NCI-H748 (cell line): ENCODE measurements at regions not wholly inside any gene's neighbourhood (a gene's known extent, or its start where the extent isn't known, plus 50 kb on each side); places are given as distances from the start of the nearest gene placed in this dataset.

Source experiments
- DNase-seq: peaks from one replicate; lab custom pipeline; 2025; ENCODE audit not compliant: unreplicated experiment; lab: John Stamatoyannopoulos, UW

GRCh38 chrX:26411045-26411444 lies 195.1 kb downstream of the MAGEB5 start:
- no peak for DNase-seq

GRCh38 chrX:26409636-26410035 lies 193.7 kb downstream of the MAGEB5 start:
- DNase-seq: no peak

- DNase-seq: no peak
Observed at GRCh38 chrX:26387906-26388305, 171.9 kb downstream of the MAGEB5 start.

GRCh38 chrX:26376037-26376708 lies 160.2 kb downstream of the MAGEB5 start:
- peak; percentile 34 for DNase-seq

- DNase-seq: no peak
Observed at GRCh38 chrX:26375346-26375745, 159.4 kb downstream of the MAGEB5 start.

- DNase-seq: peak; percentile 7
Observed at GRCh38 chrX:26373829-26374228, 157.9 kb downstream of the MAGEB5 start.

GRCh38 chrX:26352891-26353430 lies 137.0 kb downstream of the MAGEB5 start:
- DNase-seq: no peak

GRCh38 chrX:26347171-26347570 lies 131.2 kb downstream of the MAGEB5 start:
- no peak for DNase-seq

GRCh38 chrX:26334232-26334631 lies 118.3 kb downstream of the MAGEB5 start:
- no peak for DNase-seq

GRCh38 chrX:26328608-26329319 lies 112.8 kb downstream of the MAGEB5 start:
- DNase-seq: no peak

- no peak for DNase-seq
Observed at GRCh38 chrX:26309262-26309661, 93.3 kb downstream of the MAGEB5 start.

GRCh38 chrX:26295425-26295824 lies 79.5 kb downstream of the MAGEB5 start:
- no peak for DNase-seq

- peak; percentile 45 for DNase-seq
Observed at GRCh38 chrX:26286836-26287235, 70.9 kb downstream of the MAGEB5 start.
